Neural cell (in vitro differentiated cells): ENCODE measurements at regions not wholly inside any gene's neighbourhood (a gene's known extent, or its start where the extent isn't known, plus 50 kb on each side); places are given as distances from the start of the nearest gene placed in this dataset.

Source experiments
- H2AFZ ChIP-seq: fragments of 200-600, 300-800 bp; sonication (generic), shearing (Covaris generic); 2 replicates; pipeline ENCODE4 v1.6.0; 2014; ENCODE audit warnings: low read depth, mild to moderate bottlenecking, antibody characterized with exemption, low read length, moderate library complexity
- H3F3A ChIP-seq: fragments of 200-600 bp; shearing (Covaris generic); 2 replicates; pipeline ENCODE4 v1.6.1; 2016; ENCODE audit warnings: mild to moderate bottlenecking, moderate library complexity, mixed read lengths, antibody characterized with exemption, low read length; ENCODE audit not compliant: insufficient read depth, poor library complexity, severe bottlenecking
- H3K27ac ChIP-seq: fragments of 200-600, 300-800 bp; sonication (generic), shearing (Covaris generic); 2 replicates; pipeline ENCODE4 v1.5.1; 2014; ENCODE audit warnings: mild to moderate bottlenecking, low read length, moderate library complexity
- H3K27me3 ChIP-seq: fragments of 300-800, 200-600 bp; sonication (generic), shearing (Covaris generic); 2 replicates; pipeline ENCODE4 v1.6.0; 2014; ENCODE audit warnings: mild to moderate bottlenecking, low read depth, low read length, moderate library complexity; ENCODE audit not compliant: insufficient read depth
- H3K36me3 ChIP-seq: fragments of 300-800, 200-600 bp; sonication (generic), shearing (Covaris generic); 2 replicates; pipeline ENCODE4 v1.5.1; 2014; ENCODE audit warnings: mild to moderate bottlenecking, antibody characterized with exemption, low read length, moderate library complexity; ENCODE audit not compliant: insufficient read depth
- H3K4me2 ChIP-seq: fragments of 300-800, 200-600 bp; sonication (generic), shearing (Covaris generic); 2 replicates; pipeline ENCODE4 v1.6.0; 2014; ENCODE audit warnings: mild to moderate bottlenecking, low read length
- H3K4me3 ChIP-seq: fragments of 300-800, 200-600 bp; sonication (generic), shearing (Covaris generic); 2 replicates; pipeline ENCODE4 v1.5.1; 2014; ENCODE audit warnings: mild to moderate bottlenecking, low read length, moderate library complexity
- H3K79me2 ChIP-seq: fragments of 200-600 bp; shearing (Covaris generic); replicated peaks from 2 replicates; pipeline ENCODE4 v1.6.0; 2014; ENCODE audit warnings: mild to moderate bottlenecking, low read length, moderate library complexity; ENCODE audit not compliant: insufficient read depth
- H3K9ac ChIP-seq: fragments of 300-800, 200-600 bp; sonication (generic), shearing (Covaris generic); 2 replicates; pipeline ENCODE4 v1.6.1; 2016; ENCODE audit warnings: mild to moderate bottlenecking, low read length, mixed read lengths
- H3K9me2 ChIP-seq: fragments of 200-600 bp; shearing (Covaris generic); 2 replicates; pipeline ENCODE4 v1.6.1; 2016; ENCODE audit warnings: mild to moderate bottlenecking, low read length, mixed read lengths; ENCODE audit not compliant: insufficient read depth
- H3K9me3 ChIP-seq: fragments of 200-600, 300-800 bp; sonication (generic), shearing (Covaris generic); 2 replicates; pipeline ENCODE4 v1.6.1; 2016; ENCODE audit warnings: mild to moderate bottlenecking, mixed run types, low read length, moderate library complexity, mixed read lengths
- H4K20me1 ChIP-seq: fragments of 200-600 bp; shearing (Covaris generic); 2 replicates; pipeline ENCODE4 v1.6.1; 2016; ENCODE audit warnings: mild to moderate bottlenecking, mixed run types; ENCODE audit not compliant: insufficient read depth
- CTCF ChIP-seq: fragments of 450-650 bp; IDR thresholded peaks from 2 replicates; pipeline ENCODE4 v1.5.1; 2014; ENCODE audit warnings: antibody characterized with exemption, mild to moderate bottlenecking, moderate library complexity; ENCODE audit not compliant: poor library complexity, severe bottlenecking
- EP300 ChIP-seq: fragments of 450-650 bp; conservative IDR thresholded peaks from 2 replicates; pipeline ENCODE4 v1.6.1; 2014; ENCODE audit warnings: antibody characterized with exemption, mild to moderate bottlenecking, moderate library complexity; ENCODE audit not compliant: poor library complexity, severe bottlenecking
- EZH2 ChIP-seq: fragments of 200-600, 300-800 bp; shearing (Covaris generic), sonication (generic); IDR thresholded peaks from 2 replicates; pipeline ENCODE4 v1.6.1; 2014; ENCODE audit warnings: antibody characterized with exemption, low read length, borderline replicate concordance, mild to moderate bottlenecking; ENCODE audit not compliant: insufficient read depth, poor library complexity, severe bottlenecking
- MXI1 ChIP-seq: fragments of 450-650 bp; conservative IDR thresholded peaks from 2 replicates; pipeline ENCODE4 v1.6.1; 2014; ENCODE audit warnings: antibody characterized with exemption, mild to moderate bottlenecking; ENCODE audit not compliant: poor library complexity, severe bottlenecking
- POLR2AphosphoS5 ChIP-seq: IDR thresholded peaks from 2 replicates; pipeline ENCODE4 v1.6.1; 2012
- RAD21 ChIP-seq: fragments of 450-650 bp; conservative IDR thresholded peaks from 2 replicates; pipeline ENCODE4 v1.6.1; 2014; ENCODE audit warnings: antibody characterized with exemption, mild to moderate bottlenecking, moderate library complexity
- REST ChIP-seq: IDR thresholded peaks from 2 replicates; pipeline ENCODE4 v1.6.1; 2012; ENCODE audit warnings: borderline replicate concordance
- SMC3 ChIP-seq: fragments of 450-650 bp; conservative IDR thresholded peaks from 2 replicates; pipeline ENCODE4 v1.6.1; 2014; ENCODE audit warnings: antibody characterized with exemption, mild to moderate bottlenecking, moderate library complexity; ENCODE audit not compliant: poor library complexity
- TAF1 ChIP-seq: IDR thresholded peaks from 2 replicates; pipeline ENCODE4 v1.6.1; 2012; ENCODE audit warnings: low read depth

- Histone ChIP-seq H3K27me3 (no peaks in the 10 kb centered on the region), H3F3A (no peaks in the 10 kb centered on the region), H3K9me3 (no peaks in the 10 kb centered on the region), H4K20me1 (no peaks in the 10 kb centered on the region), H3K27ac (no peak overlapping the region), H3K79me2 (no peaks in the 10 kb centered on the region), H2AFZ (no peak overlapping the region), H3K4me2 (no peak overlapping the region), H3K9me2 (no peaks in the 10 kb centered on the region), H3K4me3 (no peak overlapping the region), H3K36me3 (no peaks in the 10 kb centered on the region), H3K9ac (no peak overlapping the region)
- TF ChIP-seq RAD21 (no peak), MXI1 (no peak), SMC3 (no peak), TAF1 (no peak), REST (no peak), POLR2AphosphoS5 (no peak), EP300 (no peak), EZH2 (no peak), CTCF (no peak)
These were observed 369.7 kb downstream of the INSC start for GRCh38 chr11:15484398-15484797.

- no peak overlapping the region for H3K9ac ChIP-seq
- no peaks in the 10 kb centered on the region for H4K20me1 ChIP-seq
- H3K4me2 ChIP-seq: no peak overlapping the region
- H3K9me2 ChIP-seq: no peaks in the 10 kb centered on the region
- no peaks in the 10 kb centered on the region for H3K79me2 ChIP-seq
- no peak overlapping the region for H2AFZ ChIP-seq
- no peaks in the 10 kb centered on the region for H3F3A ChIP-seq
- no peaks in the 10 kb centered on the region for H3K27me3 ChIP-seq
- no peak overlapping the region for H3K27ac ChIP-seq
- TF ChIP-seq CTCF: no peak
- TF ChIP-seq SMC3: no peak
- no peak for TF ChIP-seq EP300
- no peak for TF ChIP-seq REST
- TF ChIP-seq RAD21: no peak
- TF ChIP-seq POLR2AphosphoS5: no peak
- no peak for TF ChIP-seq EZH2
- TF ChIP-seq MXI1: no peak
- no peak for TF ChIP-seq TAF1
- no peak overlapping the region for H3K4me3 ChIP-seq
- no peaks in the 10 kb centered on the region for H3K9me3 ChIP-seq
- no peaks in the 10 kb centered on the region for H3K36me3 ChIP-seq
These were observed 370.7 kb downstream of the INSC start for GRCh38 chr11:15485432-15485831.
